ENCODE measurements at regions not wholly inside any gene's neighbourhood (a gene's known extent, or its start where the extent isn't known, plus 50 kb on each side); places are given as distances from the start of the nearest gene placed in this dataset.

GRCh38 chr18:75531212-75531850 is 103.8 kb upstream of the SMIM21 start:
- no peak for DNase-seq (ENCODE audit: low spot score in 2 of 2)

GRCh38 chr18:75530566-75531211 is 103.2 kb upstream of the SMIM21 start:
- H3K4me1 ChIP-seq: no peaks in the 10 kb centered on the region
- H3K36me3 ChIP-seq: no peaks in the 10 kb centered on the region
- no peak overlapping the region for H3K27ac ChIP-seq
- no peak for DNase-seq (ENCODE audit: low spot score in 2 of 2)
- TF ChIP-seq, protein P1, sequence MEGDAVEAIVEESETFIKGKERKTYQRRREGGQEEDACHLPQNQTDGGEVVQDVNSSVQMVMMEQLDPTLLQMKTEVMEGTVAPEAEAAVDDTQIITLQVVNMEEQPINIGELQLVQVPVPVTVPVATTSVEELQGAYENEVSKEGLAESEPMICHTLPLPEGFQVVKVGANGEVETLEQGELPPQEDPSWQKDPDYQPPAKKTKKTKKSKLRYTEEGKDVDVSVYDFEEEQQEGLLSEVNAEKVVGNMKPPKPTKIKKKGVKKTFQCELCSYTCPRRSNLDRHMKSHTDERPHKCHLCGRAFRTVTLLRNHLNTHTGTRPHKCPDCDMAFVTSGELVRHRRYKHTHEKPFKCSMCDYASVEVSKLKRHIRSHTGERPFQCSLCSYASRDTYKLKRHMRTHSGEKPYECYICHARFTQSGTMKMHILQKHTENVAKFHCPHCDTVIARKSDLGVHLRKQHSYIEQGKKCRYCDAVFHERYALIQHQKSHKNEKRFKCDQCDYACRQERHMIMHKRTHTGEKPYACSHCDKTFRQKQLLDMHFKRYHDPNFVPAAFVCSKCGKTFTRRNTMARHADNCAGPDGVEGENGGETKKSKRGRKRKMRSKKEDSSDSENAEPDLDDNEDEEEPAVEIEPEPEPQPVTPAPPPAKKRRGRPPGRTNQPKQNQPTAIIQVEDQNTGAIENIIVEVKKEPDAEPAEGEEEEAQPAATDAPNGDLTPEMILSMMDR (IDR thresholded peaks at IDR 0.05): no peak
- peaks cover 4% of the 10 kb centered on the region for H3K27me3 ChIP-seq
- H3K9me3 ChIP-seq: no peaks in the 10 kb centered on the region
- intact Hi-C loops (cut with DNase I): no loop called here
- H3K4me3 ChIP-seq: no peak overlapping the region

More at GRCh38 chr18:75531212-75531850, 103.8 kb upstream of the SMIM21 start:
- Histone ChIP-seq H3K4me3 (no peak overlapping the region), H3K4me1 (no peaks in the 10 kb centered on the region), H3K9me3 (no peaks in the 10 kb centered on the region), H3K27me3 (peaks cover 4% of the 10 kb centered on the region), H3K27ac (no peak overlapping the region), H3K36me3 (no peaks in the 10 kb centered on the region)
- intact Hi-C loops (cut with DNase I): no loop called here
- TF ChIP-seq, protein P1 (IDR thresholded peaks at IDR 0.05): no peak

- no peak overlapping the region for H3K4me3 ChIP-seq
- no peaks in the 10 kb centered on the region for H3K9me3 ChIP-seq
- peaks cover 4% of the 10 kb centered on the region for H3K27me3 ChIP-seq
- TF ChIP-seq, protein P1 (IDR thresholded peaks at IDR 0.05): no peak
- H3K4me1 ChIP-seq: no peaks in the 10 kb centered on the region
- intact Hi-C loops (cut with DNase I): no loop called here
- no peak overlapping the region for H3K27ac ChIP-seq
- H3K36me3 ChIP-seq: no peaks in the 10 kb centered on the region
- DNase-seq (ENCODE audit: low spot score in 2 of 2): no peak
Measured at GRCh38 chr18:75530118-75530517, 102.6 kb upstream of the SMIM21 start.

DNA sequence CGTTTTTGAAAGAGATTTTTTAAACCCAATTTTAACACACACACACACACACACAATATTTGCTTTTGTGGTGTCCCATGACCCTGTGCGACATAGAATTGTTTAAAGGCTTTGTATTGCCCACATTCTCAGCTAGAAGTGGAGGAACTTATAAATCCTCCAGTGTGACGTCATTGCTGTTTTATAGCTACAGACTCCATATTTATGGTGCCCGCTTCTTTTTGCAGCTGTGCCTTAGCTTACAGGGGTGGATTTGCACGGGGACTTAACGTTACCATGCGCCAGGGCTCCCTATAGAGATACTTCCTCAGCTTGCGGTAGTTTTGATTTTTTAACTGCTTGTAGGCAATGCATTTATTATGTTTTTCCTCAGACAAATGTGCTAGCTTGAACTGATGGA is 101.9 kb upstream of the SMIM21 start:
- no peak overlapping the region for H3K27ac ChIP-seq
- DNase-seq (ENCODE audit: low spot score in 2 of 2): no peak
- H3K36me3 ChIP-seq: no peaks in the 10 kb centered on the region
- H3K27me3 ChIP-seq: peaks cover 4% of the 10 kb centered on the region
- TF ChIP-seq, protein P1 (IDR thresholded peaks at IDR 0.05): no peak
- H3K4me3 ChIP-seq: no peak overlapping the region
- intact Hi-C loops (cut with DNase I): no loop called here
- H3K4me1 ChIP-seq: no peaks in the 10 kb centered on the region
- no peaks in the 10 kb centered on the region for H3K9me3 ChIP-seq

DNA sequence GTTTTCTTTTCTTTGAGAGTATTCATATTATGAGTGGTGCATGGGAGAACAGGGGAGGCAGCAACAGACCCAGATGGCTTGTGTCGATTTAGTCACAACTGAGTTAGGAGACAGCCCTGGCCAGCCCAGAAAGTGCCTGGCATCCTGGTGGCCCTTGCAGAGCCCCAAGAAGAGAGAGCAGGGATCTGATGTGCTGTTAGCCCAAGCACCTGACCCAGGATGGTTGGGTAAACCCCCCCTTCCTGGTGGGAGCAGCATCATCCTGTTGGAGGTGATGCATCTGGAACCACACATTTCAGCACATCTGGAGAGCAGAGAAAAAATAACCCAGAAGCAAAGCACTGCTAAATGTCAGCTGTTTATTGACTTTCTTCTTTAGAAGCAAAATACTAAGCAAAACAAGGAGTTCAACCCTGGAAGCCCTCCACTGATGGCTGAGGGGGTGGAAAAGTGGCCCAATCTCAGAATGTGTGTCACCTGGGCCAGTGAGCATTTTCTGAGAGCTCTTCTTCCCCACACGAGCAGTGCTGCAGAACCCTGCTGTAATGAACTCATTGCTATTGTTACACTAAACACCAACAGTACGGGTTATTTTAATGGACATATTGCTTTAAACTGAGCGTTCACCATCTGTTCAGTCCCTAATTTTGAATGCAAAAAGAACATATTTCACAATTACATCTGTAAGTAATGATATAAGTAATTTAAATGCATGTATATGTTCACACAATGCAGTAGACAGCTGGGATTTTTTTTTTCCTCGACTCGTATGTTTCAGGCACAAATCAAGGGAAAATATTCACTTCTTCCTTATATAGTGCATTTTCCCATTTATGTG is 100.6 kb upstream of the SMIM21 start:
- no peak for DNase-seq (ENCODE audit: low spot score in 2 of 2)
- TF ChIP-seq, protein P1 (IDR thresholded peaks at IDR 0.05): no peak

More for the DNA sequence above, 100.6 kb upstream of the SMIM21 start:
- intact Hi-C loops (cut with DNase I): no loop called here
- H3K9me3 ChIP-seq: no peaks in the 10 kb centered on the region
- H3K4me1 ChIP-seq: no peaks in the 10 kb centered on the region
- no peak overlapping the region for H3K27ac ChIP-seq
- peaks cover 4% of the 10 kb centered on the region for H3K27me3 ChIP-seq
- H3K4me3 ChIP-seq: no peak overlapping the region
- H3K36me3 ChIP-seq: no peaks in the 10 kb centered on the region

All from ascending aorta (tissue), 2 donors.